Adipocyte (in vitro differentiated cells): ENCODE measurements at regions not wholly inside any gene's neighbourhood (a gene's known extent, or its start where the extent isn't known, plus 50 kb on each side); places are given as distances from the start of the nearest gene placed in this dataset.

Experiments
- DNase-seq: peaks from one replicate; pipeline ENCODE4 v3.0.0-alpha.2; 2015; ENCODE audit warnings: low read depth
- H3K27me3 ChIP-seq: replicated peaks from 2 replicates; pipeline ENCODE4 v1.7.0; 2013; ENCODE audit warnings: mild to moderate bottlenecking, low read length, moderate library complexity; ENCODE audit not compliant: control insufficient read depth, insufficient read depth
- H3K36me3 ChIP-seq: 2 replicates; pipeline ENCODE4 v1.7.0; 2013; ENCODE audit warnings: low read length, mild to moderate bottlenecking, moderate library complexity; ENCODE audit not compliant: control insufficient read depth, insufficient read depth, severe bottlenecking
- H3K4me1 ChIP-seq: 2 replicates; pipeline ENCODE4 v1.7.0; 2013; ENCODE audit warnings: mild to moderate bottlenecking, low read length, moderate library complexity; ENCODE audit not compliant: control insufficient read depth, insufficient read depth
- H3K4me3 ChIP-seq: 2 replicates; pipeline ENCODE4 v1.7.0; 2013; ENCODE audit warnings: mild to moderate bottlenecking, low read length, moderate library complexity
- H3K9ac ChIP-seq: 2 replicates; pipeline ENCODE4 v1.7.0; 2013; ENCODE audit warnings: mild to moderate bottlenecking, low read length, moderate library complexity
- H3K9me3 ChIP-seq: 2 replicates; pipeline ENCODE4 v1.7.0; 2013; ENCODE audit warnings: mild to moderate bottlenecking, low read length, moderate library complexity; ENCODE audit not compliant: control insufficient read depth

DNA sequence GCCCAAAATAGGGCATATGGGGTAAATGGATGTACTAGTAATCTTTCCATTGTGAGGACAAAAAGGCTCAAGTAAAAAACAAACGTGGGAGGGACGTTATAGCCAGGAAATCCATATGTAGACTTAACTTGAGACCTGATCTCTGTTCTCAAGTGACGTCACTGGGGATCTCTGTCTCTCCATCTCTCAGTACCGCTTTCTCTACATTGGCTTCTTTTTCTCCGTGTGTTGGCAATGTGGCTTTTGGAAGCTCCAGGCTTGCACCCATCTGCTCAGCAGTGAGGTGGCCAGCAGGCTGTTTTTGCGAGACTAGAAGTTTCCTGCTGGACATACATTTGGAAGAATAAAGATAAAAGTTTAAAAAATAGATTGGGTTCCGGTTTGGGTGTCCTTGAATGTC lies 66.0 kb upstream of the NRXN3 start:
- H3K9ac ChIP-seq: no peak overlapping the region
- H3K27me3 ChIP-seq: peaks cover 3% of the 10 kb centered on the region

DNA sequence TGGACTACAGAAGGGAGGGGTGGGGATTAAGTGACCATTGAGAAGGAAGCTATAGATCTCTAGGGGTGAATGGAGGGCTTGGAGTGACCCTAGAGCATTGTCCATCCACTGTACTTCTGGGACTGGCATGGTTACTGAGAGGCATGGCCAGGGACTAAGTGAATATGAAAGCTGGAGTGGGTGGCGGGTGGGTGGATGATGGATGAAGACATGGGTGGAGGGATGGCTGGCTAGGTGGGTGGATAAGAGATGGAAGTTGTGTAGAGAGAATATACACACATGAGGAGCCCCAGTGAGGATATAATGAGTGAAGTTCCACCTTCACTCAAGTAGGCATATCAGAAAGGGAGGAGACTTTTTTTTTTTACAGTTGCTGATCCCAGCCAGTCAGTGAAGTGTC lies 65.5 kb upstream of the NRXN3 start:
- no peak for DNase-seq
- H3K4me3 ChIP-seq: no peak overlapping the region
- peaks cover 2% of the 10 kb centered on the region for H3K27me3 ChIP-seq
- H3K9me3 ChIP-seq: peaks cover 12% of the 10 kb centered on the region
- no peaks in the 10 kb centered on the region for H3K36me3 ChIP-seq
- H3K9ac ChIP-seq: no peak overlapping the region
- no peaks in the 10 kb centered on the region for H3K4me1 ChIP-seq

More for the DNA sequence above, 66.0 kb upstream of the NRXN3 start:
- H3K9me3 ChIP-seq: peaks cover 12% of the 10 kb centered on the region
- no peak for DNase-seq
- no peaks in the 10 kb centered on the region for H3K36me3 ChIP-seq
- no peaks in the 10 kb centered on the region for H3K4me1 ChIP-seq
- H3K4me3 ChIP-seq: no peak overlapping the region

DNA sequence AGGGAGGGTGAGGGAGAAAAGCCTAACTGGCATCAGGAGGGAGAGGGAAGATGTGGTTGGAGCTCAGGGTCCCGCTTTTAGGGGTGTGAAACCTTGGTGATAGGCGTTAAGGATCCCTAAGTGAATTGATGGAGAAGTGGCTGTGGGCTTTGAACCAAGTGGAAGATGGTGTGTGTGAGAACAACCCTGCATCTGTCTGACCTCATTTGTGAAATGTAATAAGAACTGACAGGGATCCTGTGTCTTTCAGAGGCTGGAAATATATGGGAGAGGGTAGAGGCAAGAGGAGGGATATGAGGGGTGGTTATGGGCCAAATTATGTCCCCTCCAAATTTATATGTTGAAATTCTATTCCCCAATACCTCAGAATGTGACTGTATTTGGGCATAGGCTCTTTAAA lies 63.8 kb upstream of the NRXN3 start:
- Histone ChIP-seq H3K27me3 (no peaks in the 10 kb centered on the region), H3K4me1 (no peaks in the 10 kb centered on the region), H3K36me3 (no peaks in the 10 kb centered on the region), H3K9me3 (peaks cover 12% of the 10 kb centered on the region), H3K9ac (no peak overlapping the region), H3K4me3 (no peak overlapping the region)
- no peak for DNase-seq

DNA sequence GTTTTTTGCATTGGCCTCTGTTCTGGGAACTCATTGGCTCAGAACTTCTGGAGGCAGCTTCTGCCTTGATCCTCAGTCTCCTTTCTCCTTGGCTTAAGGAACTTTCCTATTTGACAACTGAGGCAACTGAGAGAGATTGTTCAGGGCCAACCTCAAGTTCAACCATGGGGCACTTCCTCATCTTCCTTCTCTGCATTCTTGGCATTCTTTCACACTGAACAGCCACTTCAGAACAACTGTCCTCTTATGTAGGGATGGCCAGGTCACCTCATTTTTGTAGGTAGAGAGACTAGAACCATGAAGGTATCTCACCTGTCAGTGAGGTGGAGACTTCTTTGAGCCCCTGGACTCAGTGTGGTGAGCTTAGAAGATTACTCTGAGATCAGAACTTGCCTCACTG lies 63.0 kb upstream of the NRXN3 start:
- Histone ChIP-seq H3K27me3 (no peaks in the 10 kb centered on the region), H3K4me1 (no peaks in the 10 kb centered on the region), H3K36me3 (no peaks in the 10 kb centered on the region), H3K9ac (no peak overlapping the region), H3K9me3 (peaks cover 12% of the 10 kb centered on the region), H3K4me3 (no peak overlapping the region)
- DNase-seq: no peak

DNA sequence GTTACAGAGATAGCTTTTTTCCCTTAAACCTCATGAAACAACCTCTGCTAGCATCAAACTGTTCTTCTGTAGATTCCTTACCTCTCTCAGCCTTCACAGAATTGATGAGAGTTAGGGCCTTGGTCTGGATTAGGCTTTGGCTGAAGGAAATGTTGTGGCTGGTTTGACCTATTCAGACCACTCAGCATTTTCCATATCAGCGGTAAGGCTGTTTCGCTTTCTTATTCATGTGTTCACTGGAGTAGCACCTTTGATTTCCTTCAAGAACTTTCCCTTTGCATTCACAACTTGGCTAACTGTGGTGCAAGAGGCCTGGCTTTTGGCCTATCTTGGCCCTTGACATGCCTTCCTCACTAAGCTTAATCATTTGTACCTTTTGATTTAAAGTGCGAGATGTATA lies 50.7 kb upstream of the NRXN3 start:
- Histone ChIP-seq H3K9me3 (no peaks in the 10 kb centered on the region), H3K9ac (no peak overlapping the region), H3K4me3 (no peak overlapping the region), H3K36me3 (no peaks in the 10 kb centered on the region), H3K27me3 (peaks cover 5% of the 10 kb centered on the region), H3K4me1 (no peaks in the 10 kb centered on the region)
- no peak for DNase-seq
